ENCODE measurements at regions not wholly inside any gene's neighbourhood (a gene's known extent, or its start where the extent isn't known, plus 50 kb on each side); places are given as distances from the start of the nearest gene placed in this dataset.

GRCh38 chr6:33950891-33951889 lies 147.4 kb upstream of the MLN start:
- DNase-seq (ENCODE audit: low read depth in 1 of 2, low spot score in 1 of 2) = no peak
- ATAC-seq = no peak
- H3K4me1 ChIP-seq = no peaks in the 10 kb centered on the region
- no peaks in the 10 kb centered on the region for H3K9me3 ChIP-seq
- ChIA-PET CTCF (no interaction called here), POLR2A (no interaction called here)
- no peak overlapping the region for H3K27ac ChIP-seq
- no peak overlapping the region for H3K4me3 ChIP-seq
- 60% methylated on average over 17 of the region's 25 CpGs for WGBS (ENCODE audit: missing lambda C conversion rate)
- no peak for FAIRE-seq
- H3K4me2 ChIP-seq = no peak overlapping the region
- TF ChIP-seq CHD4 (IDR thresholded peaks at IDR 0.05; ENCODE audit: borderline replicate concordance) = no peak
- no peak for TF ChIP-seq EP300 (IDR thresholded peaks at IDR 0.05)
- TF ChIP-seq ESRRA (IDR thresholded peaks at IDR 0.05; ENCODE audit: borderline replicate concordance, low read length) = no peak
- no peak for TF ChIP-seq HEYL (CRISPR knock-in tag; IDR thresholded peaks at IDR 0.05)
- no peak for TF ChIP-seq RCOR1 (IDR thresholded peaks at IDR 0.05; ENCODE audit: low read depth, low read length)
- TF ChIP-seq, protein P1, sequence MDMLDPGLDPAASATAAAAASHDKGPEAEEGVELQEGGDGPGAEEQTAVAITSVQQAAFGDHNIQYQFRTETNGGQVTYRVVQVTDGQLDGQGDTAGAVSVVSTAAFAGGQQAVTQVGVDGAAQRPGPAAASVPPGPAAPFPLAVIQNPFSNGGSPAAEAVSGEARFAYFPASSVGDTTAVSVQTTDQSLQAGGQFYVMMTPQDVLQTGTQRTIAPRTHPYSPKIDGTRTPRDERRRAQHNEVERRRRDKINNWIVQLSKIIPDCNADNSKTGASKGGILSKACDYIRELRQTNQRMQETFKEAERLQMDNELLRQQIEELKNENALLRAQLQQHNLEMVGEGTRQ (IDR thresholded peaks at IDR 0.05) = no peak
- TF ChIP-seq CBX2 (IDR thresholded peaks at IDR 0.05; ENCODE audit: borderline replicate concordance, low read depth) = no peak
- no peak for TF ChIP-seq ZNF302 (CRISPR knock-in tag; IDR thresholded peaks at IDR 0.05)
- TF ChIP-seq TFCP2L1 (CRISPR knock-in tag; IDR thresholded peaks at IDR 0.05) = no peak
- no peak for TF ChIP-seq TP53 (CRISPR knock-in tag; IDR thresholded peaks at IDR 0.05)
- no peak for TF ChIP-seq JUNB (IDR thresholded peaks at IDR 0.05)
- no peak for TF ChIP-seq GATA3 (IDR thresholded peaks at IDR 0.05; ENCODE audit: borderline replicate concordance)

DNA sequence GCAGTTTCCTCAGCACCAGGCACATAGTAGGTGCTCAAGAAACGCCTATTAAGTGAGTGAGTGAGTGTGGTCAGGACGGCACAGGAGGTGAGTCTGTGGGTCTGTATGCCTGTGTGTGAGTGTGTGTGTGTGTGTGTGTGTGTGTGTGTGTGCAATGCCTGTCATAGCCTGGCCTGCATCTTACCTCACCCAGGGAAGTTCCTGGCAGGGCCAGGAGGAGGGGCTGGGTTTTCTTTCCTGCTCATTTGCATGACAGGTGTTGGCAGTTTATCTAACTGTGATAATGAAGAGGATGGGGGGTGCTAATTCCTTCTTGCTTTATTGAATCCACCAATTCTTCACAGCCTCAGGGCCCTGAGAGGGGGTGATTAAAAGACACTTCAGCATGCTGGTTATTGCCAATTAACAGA lies 146.7 kb upstream of the MLN start:
- Histone ChIP-seq H3K4me1 (no peaks in the 10 kb centered on the region), H3K4me2 (no peak overlapping the region), H3K27ac (no peak overlapping the region), H3K4me3 (no peak overlapping the region), H3K9me3 (no peaks in the 10 kb centered on the region)
- ChIA-PET CTCF (interaction anchor here (1.0 kb wide), 1 partner anchor 208 kb away, joined by 4 read pairs; no protein-coding TSS in a partner anchor), POLR2A (no interaction called here)
- DNase-seq (ENCODE audit: low read depth in 1 of 2, low spot score in 1 of 2) (no peak), ATAC-seq (no peak), FAIRE-seq (no peak)
- TF ChIP-seq ESRRA (IDR thresholded peaks at IDR 0.05; ENCODE audit: borderline replicate concordance, low read length) (no peak), PHF8 (IDR thresholded peaks at IDR 0.05; ENCODE audit: borderline replicate concordance, low read depth) (no peak), HDAC2 (IDR thresholded peaks at IDR 0.05) (no peak), BCL3 (IDR thresholded peaks at IDR 0.05) (no peak), FOSB (CRISPR knock-in tag; IDR thresholded peaks at IDR 0.05) (no peak), CEBPB (IDR thresholded peaks at IDR 0.05) (no peak)
- TF ChIP-seq, protein P2, sequence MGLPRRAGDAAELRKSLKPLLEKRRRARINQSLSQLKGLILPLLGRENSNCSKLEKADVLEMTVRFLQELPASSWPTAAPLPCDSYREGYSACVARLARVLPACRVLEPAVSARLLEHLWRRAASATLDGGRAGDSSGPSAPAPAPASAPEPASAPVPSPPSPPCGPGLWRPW (IDR thresholded peaks at IDR 0.05) = no peak
- TF ChIP-seq, protein P3, sequence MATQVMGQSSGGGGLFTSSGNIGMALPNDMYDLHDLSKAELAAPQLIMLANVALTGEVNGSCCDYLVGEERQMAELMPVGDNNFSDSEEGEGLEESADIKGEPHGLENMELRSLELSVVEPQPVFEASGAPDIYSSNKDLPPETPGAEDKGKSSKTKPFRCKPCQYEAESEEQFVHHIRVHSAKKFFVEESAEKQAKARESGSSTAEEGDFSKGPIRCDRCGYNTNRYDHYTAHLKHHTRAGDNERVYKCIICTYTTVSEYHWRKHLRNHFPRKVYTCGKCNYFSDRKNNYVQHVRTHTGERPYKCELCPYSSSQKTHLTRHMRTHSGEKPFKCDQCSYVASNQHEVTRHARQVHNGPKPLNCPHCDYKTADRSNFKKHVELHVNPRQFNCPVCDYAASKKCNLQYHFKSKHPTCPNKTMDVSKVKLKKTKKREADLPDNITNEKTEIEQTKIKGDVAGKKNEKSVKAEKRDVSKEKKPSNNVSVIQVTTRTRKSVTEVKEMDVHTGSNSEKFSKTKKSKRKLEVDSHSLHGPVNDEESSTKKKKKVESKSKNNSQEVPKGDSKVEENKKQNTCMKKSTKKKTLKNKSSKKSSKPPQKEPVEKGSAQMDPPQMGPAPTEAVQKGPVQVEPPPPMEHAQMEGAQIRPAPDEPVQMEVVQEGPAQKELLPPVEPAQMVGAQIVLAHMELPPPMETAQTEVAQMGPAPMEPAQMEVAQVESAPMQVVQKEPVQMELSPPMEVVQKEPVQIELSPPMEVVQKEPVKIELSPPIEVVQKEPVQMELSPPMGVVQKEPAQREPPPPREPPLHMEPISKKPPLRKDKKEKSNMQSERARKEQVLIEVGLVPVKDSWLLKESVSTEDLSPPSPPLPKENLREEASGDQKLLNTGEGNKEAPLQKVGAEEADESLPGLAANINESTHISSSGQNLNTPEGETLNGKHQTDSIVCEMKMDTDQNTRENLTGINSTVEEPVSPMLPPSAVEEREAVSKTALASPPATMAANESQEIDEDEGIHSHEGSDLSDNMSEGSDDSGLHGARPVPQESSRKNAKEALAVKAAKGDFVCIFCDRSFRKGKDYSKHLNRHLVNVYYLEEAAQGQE (IDR thresholded peaks at IDR 0.05) = no peak
- 43% methylated on average over 2 of the region's 2 CpGs for WGBS (ENCODE audit: missing lambda C conversion rate)

All from A549 (cell line).